AG04449 (cell line): ENCODE measurements at regions not wholly inside any gene's neighbourhood (a gene's known extent, or its start where the extent isn't known, plus 50 kb on each side); places are given as distances from the start of the nearest gene placed in this dataset.
"Not testable (repeated sequence)": the region's sequence is repeated elsewhere in the genome, so short reads cannot be mapped to it uniquely, and the experiment has no call there.

Experiments
- CTCF ChIA-PET: fragments of 350-600 bp; formaldehyde crosslinking; extraction: SDS; loops from one replicate; lab custom pipeline; 2021; ENCODE audit warnings: antibody characterized with exemption; lab: Yijun Ruan, JAX
- POLR2A ChIA-PET: fragments of 400-600, 350-600 bp; formaldehyde crosslinking; extraction: SDS; loops from one replicate; lab custom pipeline; 2020; ENCODE audit warnings: antibody characterized with exemption, inconsistent platforms; lab: Yijun Ruan, JAX
- DNase-seq: peaks from one replicate; pipeline ENCODE4 v3.0.0-alpha.2; 2010; ENCODE audit warnings: low read depth, low spot score
- H3K4me3 ChIP-seq: 2 replicates; pipeline ENCODE4 v1.5.1; 2011; ENCODE audit warnings: low read depth, mild to moderate bottlenecking, control low read depth, low read length
- TF ChIP-seq, protein P1 (sequence below): IDR thresholded peaks from one replicate; pipeline ENCODE4 v1.5.1; 2011; ENCODE audit warnings: mild to moderate bottlenecking, moderate library complexity, low read length, control low read depth, inconsistent platforms; ENCODE audit not compliant: insufficient read depth; ENCODE audit errors: missing control alignments

DNA sequence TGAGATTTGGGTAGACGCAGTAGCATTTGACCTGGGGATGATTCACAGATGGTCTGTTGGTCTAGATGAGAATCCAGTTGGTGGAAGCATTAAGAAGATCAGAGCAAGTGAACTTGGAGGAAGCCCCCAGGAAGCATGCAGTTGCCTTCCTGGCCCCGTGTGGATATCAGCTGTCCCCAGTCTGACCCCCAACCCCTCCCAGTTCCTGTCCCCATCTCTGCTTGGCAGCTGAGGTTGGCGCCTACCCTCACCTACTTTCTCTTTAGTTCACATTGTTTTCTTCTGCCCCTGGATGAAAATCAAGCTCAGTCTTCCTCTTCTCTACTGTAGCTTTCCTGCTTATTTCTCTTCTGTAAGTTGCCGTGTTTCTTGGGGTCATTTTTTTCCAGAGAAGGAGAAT lies 227.9 kb downstream of the GATA3 start:
- POLR2A ChIA-PET = no interaction called here
- H3K4me3 ChIP-seq = no peak overlapping the region
- TF ChIP-seq, protein P1, sequence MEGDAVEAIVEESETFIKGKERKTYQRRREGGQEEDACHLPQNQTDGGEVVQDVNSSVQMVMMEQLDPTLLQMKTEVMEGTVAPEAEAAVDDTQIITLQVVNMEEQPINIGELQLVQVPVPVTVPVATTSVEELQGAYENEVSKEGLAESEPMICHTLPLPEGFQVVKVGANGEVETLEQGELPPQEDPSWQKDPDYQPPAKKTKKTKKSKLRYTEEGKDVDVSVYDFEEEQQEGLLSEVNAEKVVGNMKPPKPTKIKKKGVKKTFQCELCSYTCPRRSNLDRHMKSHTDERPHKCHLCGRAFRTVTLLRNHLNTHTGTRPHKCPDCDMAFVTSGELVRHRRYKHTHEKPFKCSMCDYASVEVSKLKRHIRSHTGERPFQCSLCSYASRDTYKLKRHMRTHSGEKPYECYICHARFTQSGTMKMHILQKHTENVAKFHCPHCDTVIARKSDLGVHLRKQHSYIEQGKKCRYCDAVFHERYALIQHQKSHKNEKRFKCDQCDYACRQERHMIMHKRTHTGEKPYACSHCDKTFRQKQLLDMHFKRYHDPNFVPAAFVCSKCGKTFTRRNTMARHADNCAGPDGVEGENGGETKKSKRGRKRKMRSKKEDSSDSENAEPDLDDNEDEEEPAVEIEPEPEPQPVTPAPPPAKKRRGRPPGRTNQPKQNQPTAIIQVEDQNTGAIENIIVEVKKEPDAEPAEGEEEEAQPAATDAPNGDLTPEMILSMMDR = no peak
- DNase-seq = no peak
- CTCF ChIA-PET = no interaction called here

DNA sequence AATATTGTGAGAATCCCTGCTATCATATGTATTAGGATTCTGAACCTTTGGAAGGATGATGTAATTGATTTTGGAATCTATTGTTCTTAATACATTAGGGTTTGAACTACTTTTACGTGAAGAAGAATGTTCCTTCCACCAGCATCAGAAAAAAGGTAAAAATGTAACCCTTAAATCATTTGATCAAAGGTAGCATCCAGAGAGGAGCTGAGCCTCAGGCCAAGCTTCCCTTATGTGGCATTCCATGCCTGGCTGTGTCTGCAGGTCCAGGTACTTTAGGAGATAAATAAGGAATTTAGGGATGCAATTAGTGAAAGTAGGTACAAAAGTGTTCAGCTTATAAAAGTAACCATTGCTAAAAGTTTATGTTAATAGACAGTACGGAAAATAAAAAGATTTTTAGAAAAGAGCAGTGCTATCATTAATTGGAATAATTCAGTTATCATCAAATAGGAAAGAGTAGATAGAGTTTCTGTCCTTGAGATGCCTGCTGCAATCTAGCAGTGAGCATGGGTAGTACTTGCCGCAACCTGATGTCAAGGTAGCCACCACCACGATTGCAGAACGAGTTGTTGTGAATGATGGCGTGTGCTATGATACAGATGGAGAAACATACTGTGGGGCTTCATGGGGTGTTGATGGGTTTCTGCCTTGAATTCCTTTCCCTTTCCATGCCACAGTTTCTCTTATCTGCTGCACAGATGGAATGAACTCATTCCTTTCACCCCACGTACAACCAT lies 228.8 kb downstream of the GATA3 start:
- TF ChIP-seq, protein P1 = no peak
- ChIA-PET POLR2A (no interaction called here), CTCF (no interaction called here)
- no peak for DNase-seq
- H3K4me3 ChIP-seq = no peak overlapping the region

DNA sequence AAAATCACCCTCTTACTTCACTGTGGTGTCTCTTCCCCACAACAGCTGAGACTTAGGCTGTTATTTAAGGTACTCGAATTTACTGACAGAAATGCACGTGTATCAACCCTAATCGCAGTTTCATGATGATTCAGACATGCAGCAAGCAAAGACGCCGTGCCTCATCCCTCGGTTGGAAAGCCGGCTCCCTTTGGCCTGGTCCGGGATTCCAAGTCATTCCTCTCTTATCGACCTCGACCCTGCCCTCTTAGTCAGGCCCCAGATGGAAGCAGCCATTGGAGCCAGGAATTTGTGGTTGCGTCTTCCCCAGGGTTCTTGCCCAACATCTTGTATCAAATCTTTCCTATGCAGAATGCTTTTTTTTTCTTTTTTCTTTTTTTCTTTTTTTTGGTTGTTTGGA lies 229.5 kb downstream of the GATA3 start:
- H3K4me3 ChIP-seq = no peak overlapping the region
- CTCF ChIA-PET = no interaction called here
- DNase-seq = no peak
- TF ChIP-seq, protein P1 = no peak
- POLR2A ChIA-PET = no interaction called here

DNA sequence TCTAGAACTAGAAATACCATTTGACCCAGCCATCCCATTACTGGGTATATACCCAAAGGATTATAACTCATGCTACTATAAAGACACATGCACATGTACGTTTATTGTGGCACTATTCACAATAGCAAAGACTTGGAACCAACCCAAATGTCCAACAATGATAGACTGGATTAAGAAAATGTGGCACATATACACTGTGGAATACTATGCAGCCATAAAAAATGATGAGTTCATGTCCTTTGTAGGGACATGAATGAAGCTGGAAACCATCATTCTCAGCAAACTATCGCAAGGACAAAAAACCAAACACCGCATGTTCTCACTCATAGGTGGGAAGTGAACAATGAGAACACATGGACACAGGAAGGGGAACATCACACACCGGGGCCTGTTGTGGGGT lies 231.5 kb downstream of the GATA3 start:
- H3K4me3 ChIP-seq, CTCF ChIA-PET, DNase-seq, POLR2A ChIA-PET: not testable (repeated sequence)

DNA sequence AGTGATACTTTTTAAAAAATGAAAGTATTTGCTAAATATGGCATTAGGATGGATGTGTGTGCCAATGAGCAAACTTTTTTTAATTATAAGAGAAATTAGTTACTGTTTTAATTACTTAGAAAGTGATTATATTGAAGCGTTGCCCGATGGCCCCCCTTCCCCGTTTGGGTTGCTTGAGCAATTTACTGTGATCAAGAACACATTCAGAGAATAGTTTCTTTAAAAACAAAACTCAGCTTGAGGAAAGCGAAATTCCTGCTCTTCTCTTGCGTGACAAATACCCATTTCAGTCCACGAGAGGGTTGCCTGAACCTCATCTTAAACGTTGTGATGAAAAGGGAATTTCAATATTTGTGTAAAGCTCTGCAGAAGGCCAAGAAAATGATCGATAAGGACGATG lies 234.1 kb downstream of the GATA3 start:
- TF ChIP-seq, protein P1 = no peak
- ChIA-PET CTCF (no interaction called here), POLR2A (no interaction called here)
- no peak overlapping the region for H3K4me3 ChIP-seq
- DNase-seq = no peak

DNA sequence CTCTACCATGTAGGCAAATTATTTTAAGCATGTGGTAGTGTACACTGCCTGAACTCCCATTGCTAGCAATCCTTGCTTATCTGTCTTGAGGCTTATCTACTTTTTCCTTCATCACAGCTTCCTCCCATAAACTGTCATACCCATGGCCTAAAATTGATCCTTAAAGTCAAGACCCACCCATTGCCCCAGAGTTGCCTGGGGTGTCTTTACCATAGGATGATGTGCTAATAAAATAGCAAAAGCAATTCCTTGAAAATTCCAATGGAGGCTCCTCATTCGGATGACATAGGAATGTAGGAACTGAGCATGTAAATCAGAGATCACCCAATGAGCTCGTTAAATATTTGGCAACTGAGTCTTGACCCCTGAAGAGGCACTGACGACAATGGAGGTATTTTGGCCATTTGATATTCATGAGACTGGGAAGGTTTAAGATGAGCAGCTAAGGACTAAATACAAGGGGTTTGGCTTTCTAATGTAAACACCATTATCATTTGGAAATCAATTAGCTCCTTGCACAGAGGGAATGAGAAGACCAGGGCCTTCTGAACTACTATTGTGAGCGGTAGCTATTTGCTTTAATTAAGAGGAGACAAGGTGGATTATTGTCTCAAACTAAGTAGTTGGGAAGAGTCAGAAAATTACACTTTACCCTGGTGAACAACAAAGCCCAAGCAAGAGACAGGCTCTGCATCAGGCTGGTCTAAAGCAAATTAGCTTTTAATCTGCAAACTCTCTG lies 234.9 kb downstream of the GATA3 start:
- TF ChIP-seq, protein P1 = no peak
- no peak for DNase-seq
- no peak overlapping the region for H3K4me3 ChIP-seq
- ChIA-PET POLR2A (no interaction called here), CTCF (no interaction called here)
